HepG2 (cell line): ENCODE measurements at regions not wholly inside any gene's neighbourhood (a gene's known extent, or its start where the extent isn't known, plus 50 kb on each side); places are given as distances from the start of the nearest gene placed in this dataset.

ENCODE experiments used
- GLMP ChIP-seq: sonication (generic); formaldehyde crosslinking; IDR thresholded peaks from 2 replicates; pipeline ENCODE4 v1.9.0; 2021; ENCODE audit warnings: missing genetic modification reagents, mild to moderate bottlenecking, borderline replicate concordance
- JUN ChIP-seq: sonication (generic); formaldehyde crosslinking; IDR thresholded peaks from 2 replicates; pipeline ENCODE4 v1.4.0; 2020; ENCODE audit warnings: mild to moderate bottlenecking, missing genetic modification reagents
- KAT8 ChIP-seq: IDR thresholded peaks from 2 replicates; pipeline ENCODE4 v1.6.1; 2016; ENCODE audit warnings: missing genetic modification reagents, missing compliant biosample characterization
- STAT5B ChIP-seq: sonication (generic); formaldehyde crosslinking; IDR thresholded peaks from 2 replicates; pipeline ENCODE4 v1.4.0; 2020; ENCODE audit warnings: missing genetic modification reagents
- ZBTB2 ChIP-seq: sonication (generic); formaldehyde crosslinking; IDR thresholded peaks from 2 replicates; pipeline ENCODE4 v1.8.0; 2022; ENCODE audit warnings: low read depth, missing genetic modification reagents
- ZNF225 ChIP-seq: sonication (generic); formaldehyde crosslinking; IDR thresholded peaks from 2 replicates; pipeline ENCODE4 v1.4.0; 2020; ENCODE audit warnings: mild to moderate bottlenecking, missing genetic modification reagents
- ZNF251 ChIP-seq: sonication (generic); formaldehyde crosslinking; IDR thresholded peaks from 2 replicates; pipeline ENCODE4 v1.9.0; 2021; ENCODE audit warnings: mild to moderate bottlenecking, missing genetic modification reagents
- ZNF333 ChIP-seq: sonication (generic); formaldehyde crosslinking; IDR thresholded peaks from 2 replicates; pipeline ENCODE4 v1.4.0; 2020; ENCODE audit warnings: mild to moderate bottlenecking, missing genetic modification reagents, borderline replicate concordance
- ZNF562 ChIP-seq: sonication (generic); formaldehyde crosslinking; IDR thresholded peaks from 2 replicates; pipeline ENCODE4 v1.8.0; 2022; ENCODE audit warnings: missing genetic modification reagents, borderline replicate concordance
- ZNF609 ChIP-seq: sonication (generic); formaldehyde crosslinking; IDR thresholded peaks from 2 replicates; pipeline ENCODE4 v1.4.0; 2020; ENCODE audit warnings: mild to moderate bottlenecking, missing genetic modification reagents, borderline replicate concordance
- ZNF619 ChIP-seq: sonication (generic); formaldehyde crosslinking; IDR thresholded peaks from 2 replicates; pipeline ENCODE4 v1.4.0; 2020; ENCODE audit warnings: mild to moderate bottlenecking, missing genetic modification reagents
- ZNF646 ChIP-seq: sonication (generic); formaldehyde crosslinking; IDR thresholded peaks from 2 replicates; pipeline ENCODE4 v1.9.0; 2021; ENCODE audit warnings: mild to moderate bottlenecking, missing genetic modification reagents
- ZNF775 ChIP-seq: sonication (generic); formaldehyde crosslinking; IDR thresholded peaks from 2 replicates; pipeline ENCODE4 v1.4.0; 2020; ENCODE audit warnings: missing genetic modification reagents, mild to moderate bottlenecking, moderate library complexity, borderline replicate concordance

- TF ChIP-seq STAT5B (CRISPR knock-in tag) (peak; percentile 99), ZNF225 (CRISPR knock-in tag) (peak; percentile 100), ZNF251 (CRISPR knock-in tag) (peak; percentile 99), GLMP (CRISPR knock-in tag) (peak; percentile 97), ZNF609 (CRISPR knock-in tag) (peak; percentile 94), JUN (CRISPR knock-in tag) (peak; percentile 94), KAT8 (CRISPR knock-in tag) (peak; percentile 95), ZNF562 (CRISPR knock-in tag) (peak; percentile 97), ZBTB2 (peak; percentile 98), ZNF619 (CRISPR knock-in tag) (peak; percentile 97), ZNF775 (CRISPR knock-in tag) (peak; percentile 98), ZNF646 (CRISPR knock-in tag) (peak; percentile 90), ZNF333 (CRISPR knock-in tag) (peak; percentile 100)
Measured at GRCh38 chr5:175796536-175797499, 74.6 kb upstream of the CPLX2 start (continued).
